ENCODE measurements at regions not wholly inside any gene's neighbourhood (a gene's known extent, or its start where the extent isn't known, plus 50 kb on each side); places are given as distances from the start of the nearest gene placed in this dataset.

- no peak for DNase-seq
Observed at GRCh38 chr14:85400678-85401077, 129.3 kb upstream of the FLRT2 start.

DNA sequence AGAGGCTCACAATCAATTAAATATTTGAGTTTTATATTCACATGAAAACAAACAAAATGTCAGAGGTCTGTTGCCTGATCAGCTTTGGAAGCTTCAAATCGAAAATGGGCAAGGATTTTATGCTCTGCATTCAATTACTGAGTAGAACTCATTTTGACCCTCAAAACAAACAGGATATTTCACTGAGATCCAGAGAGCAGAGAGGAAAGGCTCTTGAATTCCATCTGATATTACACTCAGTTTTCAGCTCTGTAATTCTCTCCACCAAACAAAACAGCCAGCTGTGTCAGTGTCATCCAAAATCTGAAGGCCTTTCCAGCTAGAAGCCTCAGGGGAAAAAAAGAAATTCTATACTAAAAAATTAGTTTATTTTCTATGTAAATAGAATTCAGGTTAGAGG is 128.6 kb upstream of the FLRT2 start:
- DNase-seq, result no peak

- no peak for DNase-seq
Observed at GRCh38 chr14:85402569-85403162, 127.3 kb upstream of the FLRT2 start.

DNA sequence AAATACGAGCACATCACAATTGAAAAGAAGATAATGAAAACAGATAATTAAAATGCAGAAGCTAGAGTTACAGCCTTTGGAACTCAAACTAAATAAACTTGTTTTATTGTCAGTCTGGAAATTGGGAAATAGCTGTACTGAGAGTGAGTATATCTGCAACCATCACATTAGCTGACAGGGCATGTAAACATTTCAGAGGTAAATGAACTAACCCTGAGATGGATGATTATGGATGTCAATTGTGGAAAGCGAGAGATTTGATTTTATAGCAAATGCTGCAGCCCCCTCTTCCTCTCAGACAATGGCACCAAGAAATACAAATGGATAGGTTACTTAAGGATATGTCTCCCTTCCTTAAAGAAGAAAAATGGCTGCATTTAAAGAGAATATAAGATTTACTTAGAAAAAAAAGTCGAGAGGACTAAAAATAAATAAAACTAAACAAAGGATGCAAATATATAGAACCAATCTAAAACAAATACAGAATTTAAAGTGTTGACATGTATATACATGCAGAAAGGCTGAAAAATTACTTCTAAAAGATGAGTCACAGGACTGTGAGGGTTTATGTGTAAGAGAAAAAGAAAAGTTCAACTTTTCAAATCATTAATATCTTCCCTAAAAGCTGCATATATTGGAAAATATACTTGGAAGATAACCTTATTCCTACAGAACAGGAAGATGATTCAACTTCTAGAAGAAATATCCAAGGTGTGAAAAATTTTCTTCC is 120.3 kb upstream of the FLRT2 start:
- DNase-seq, result no peak

DNA sequence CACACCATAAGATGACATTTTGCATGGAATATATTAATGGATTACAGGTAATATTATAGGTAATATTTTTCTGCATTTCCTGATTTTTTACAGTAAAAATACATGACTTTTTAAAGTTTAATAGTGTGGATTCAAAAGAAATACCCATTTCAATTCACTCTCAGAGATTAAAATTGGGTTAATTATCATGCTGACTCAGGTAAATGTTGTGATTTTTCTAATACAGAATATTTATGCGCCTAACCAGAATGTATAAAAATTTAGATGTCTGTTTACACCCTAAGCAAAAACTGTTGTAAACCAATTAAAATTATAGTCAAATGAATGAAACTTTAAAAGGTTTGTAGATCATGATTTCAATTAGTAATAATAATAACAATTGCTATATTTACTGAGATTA is 117.2 kb upstream of the FLRT2 start:
- no peak for DNase-seq

DNA sequence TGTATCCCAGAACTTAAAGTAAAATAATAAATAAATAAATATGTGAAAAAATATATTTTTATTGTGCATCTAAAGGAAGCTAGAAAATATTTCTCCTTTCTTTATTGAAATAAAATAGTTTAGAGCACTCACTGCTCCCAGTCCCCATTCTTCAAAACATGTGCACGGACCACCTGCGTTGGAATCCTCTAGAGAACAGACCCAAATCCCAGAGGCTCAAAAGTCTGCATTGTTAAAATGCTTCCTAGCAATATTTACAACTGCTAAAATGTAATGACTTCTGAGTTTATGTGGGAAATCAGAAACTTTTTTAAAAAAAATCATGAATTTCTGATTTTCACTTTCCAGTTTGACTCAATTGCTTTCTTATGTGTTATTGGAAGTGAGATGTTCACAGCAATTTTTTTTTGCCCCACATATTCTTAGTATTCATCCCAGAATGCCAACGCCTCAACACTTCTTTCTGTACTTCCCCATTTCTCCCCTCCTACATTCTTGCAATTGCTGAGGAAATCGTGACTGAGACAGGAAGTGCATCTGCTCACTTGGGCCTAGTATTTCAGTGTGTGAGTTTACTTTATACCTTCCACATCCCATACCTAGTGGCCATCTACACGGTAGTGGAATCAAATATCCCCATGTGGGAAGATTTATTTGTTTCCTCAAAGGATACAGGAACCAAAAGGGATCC is 116.0 kb upstream of the FLRT2 start:
- DNase-seq, result no peak

GRCh38 chr14:85415015-85415712 is 114.8 kb upstream of the FLRT2 start:
- DNase-seq, result no peak

- DNase-seq, result no peak
Observed at GRCh38 chr14:85416771-85417170, 113.2 kb upstream of the FLRT2 start.

DNA sequence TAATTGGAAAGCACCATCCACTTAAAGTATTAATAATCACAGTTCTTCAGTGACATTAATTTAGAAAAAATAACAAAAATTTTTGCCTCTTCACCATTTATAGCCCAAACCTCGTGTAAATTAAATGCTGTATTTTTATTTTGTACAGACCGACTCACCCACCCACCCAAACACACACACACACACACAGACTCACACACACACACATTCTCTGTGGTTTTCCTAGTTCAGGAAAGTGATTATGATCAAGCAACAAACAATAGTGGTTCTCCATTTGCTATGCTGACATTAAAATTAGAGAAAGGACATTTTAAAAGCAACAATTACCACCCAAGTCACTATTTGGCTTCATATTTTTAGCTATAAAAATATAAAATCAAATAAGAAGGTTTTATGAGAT is 112.5 kb upstream of the FLRT2 start:
- no peak for DNase-seq

GRCh38 chr14:85418721-85419120 is 111.2 kb upstream of the FLRT2 start:
- no peak for DNase-seq

DNA sequence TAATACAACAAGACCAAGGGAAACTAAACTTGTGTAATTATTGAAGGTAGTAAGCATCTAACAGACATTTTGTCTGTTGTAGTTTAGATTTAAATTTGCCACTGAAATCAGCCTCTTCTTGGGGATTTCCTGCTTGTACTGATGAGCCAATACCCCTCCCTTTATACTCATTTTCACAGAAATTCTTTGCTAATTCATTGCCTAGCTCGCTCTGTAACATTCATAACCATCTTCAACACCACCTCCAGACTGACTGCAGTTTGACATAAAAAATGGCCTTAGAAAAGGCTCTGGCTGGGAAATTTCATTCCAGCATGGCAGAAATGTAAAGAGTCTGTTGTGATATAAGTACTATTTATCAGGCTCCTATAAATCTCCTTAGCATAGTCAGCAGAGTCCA is 109.7 kb upstream of the FLRT2 start:
- no peak for DNase-seq

DNA sequence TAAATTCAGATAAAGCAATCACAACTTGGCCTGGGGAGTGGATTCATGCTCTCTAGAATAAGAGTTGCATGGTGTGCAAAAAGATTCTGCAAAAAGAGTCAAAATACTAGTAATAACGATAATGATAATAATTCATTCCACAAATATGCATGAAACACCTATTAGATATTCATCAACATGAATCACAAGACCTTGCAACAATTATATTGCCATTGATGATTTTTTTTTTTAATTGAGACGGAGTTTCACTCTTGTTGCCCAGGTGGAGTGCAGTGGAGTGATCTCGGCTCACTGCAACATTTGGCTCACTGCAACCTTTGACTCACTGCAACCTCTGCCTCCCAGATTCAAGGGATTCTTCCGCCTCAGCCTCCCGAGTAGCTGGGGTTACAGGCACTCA is 109.2 kb upstream of the FLRT2 start:
- DNase-seq, result no peak

DNA sequence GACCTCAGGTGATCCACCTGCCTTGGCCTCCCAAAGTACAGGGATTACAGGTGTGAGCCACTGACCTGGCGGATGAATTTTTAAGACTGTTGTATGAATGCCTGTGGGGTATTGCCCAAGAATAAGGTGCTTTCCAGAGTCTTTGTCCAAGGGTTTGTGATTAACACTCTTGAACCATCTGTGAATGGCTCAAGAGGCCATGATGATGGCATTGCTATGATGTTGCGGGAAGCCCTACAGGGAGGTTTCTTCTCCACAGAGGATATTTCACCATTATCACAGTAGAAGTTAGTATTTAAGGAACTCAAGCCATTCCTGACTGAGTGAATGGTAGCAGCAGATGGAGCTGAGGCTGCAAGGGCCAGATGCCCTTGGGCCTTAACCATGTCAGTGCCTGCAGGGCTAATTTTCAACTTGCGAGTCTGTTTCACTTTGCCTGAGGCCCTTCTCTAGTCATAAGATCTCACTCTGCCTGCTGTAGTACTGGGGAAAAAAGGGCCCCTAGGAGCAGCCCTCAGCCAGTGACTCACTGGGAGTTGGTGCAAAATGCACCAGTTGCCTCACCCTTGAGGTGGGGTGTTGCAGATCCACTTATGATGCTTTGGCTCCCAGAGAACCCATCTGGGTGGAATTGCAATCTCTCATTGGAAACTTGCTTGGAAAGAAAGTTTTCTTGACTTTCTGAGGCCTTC is 108.6 kb upstream of the FLRT2 start:
- no peak for DNase-seq

- no peak for DNase-seq
Observed at GRCh38 chr14:85423889-85424288, 106.1 kb upstream of the FLRT2 start.

GRCh38 chr14:85425507-85425906 is 104.4 kb upstream of the FLRT2 start:
- no peak for DNase-seq

DNA sequence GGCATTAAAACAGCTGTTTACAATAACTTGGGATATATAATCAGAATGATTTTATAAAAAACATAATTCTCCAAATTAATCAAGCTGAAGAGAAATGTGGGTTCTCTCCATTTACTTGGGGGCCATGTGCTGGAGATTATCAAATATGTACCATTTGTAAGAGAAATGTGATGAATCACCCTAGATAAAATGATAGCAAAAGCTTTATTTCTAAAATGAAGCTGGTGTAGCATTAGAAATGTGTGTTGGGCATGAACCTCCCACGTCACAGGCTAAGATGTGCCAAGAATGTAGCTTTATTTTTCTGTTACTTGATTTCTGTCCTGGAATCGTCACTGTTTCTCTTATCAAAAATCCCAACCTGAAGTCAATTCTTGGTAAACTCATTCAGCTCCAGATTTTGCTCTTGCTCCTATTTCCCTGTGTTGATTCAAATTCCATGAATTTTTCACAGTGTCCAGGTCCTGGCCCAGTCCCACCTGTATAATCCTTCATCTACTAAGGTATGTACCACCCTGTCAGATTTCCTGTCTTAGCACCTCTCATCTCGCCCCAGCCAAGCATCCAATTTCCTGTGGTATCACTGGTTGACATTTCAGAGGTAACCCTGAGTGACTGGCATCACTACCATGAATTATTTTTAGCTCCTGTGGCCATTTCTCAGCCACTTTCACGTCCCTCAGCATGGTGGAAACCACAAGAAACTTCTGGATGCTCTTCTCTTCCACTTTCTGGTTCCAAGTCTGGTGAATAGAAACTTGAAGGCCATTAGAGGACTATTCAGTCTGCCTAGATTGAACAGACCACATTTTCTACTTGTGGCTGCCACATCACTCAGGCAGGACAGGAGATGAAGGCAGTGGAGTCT is 103.6 kb upstream of the FLRT2 start:
- no peak for DNase-seq

DNA sequence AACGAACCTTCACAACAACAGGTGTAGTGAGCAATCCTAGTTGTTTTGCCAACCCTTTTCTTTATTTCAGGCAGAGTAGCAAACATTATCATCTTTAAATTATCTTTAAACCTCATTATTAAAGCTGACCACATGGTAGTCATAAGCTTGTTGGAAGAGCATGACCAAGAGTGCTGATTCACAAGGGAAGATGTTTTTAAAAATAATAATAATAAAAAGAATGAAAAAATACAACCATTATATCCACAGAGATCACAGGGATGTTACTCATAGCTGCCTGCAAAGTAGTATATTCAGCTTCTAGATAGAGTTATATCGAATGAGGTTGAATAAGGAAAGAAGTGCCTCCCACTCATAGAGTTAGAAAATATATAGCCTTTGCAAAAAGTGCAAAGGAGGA is 101.0 kb upstream of the FLRT2 start:
- DNase-seq, result no peak

DNA sequence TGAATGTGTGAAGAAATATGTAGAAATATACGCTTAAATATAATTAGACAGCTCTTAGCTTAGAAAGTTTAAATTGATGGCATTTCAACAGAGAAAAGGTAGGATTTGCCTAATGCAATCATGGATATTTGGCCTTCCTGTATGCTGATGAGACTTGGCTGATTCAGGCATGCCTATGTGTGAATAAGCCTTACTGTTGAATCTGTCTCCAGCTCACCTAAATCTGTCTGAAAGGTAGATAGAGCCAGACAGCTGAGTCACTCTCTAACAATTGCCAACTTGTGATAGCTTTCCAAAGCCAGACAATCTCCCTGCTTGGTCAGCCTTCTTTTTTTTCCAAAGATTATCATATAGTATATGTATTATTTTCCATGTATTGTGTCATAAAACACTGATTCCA is 92.8 kb upstream of the FLRT2 start:
- no peak for DNase-seq

DNA sequence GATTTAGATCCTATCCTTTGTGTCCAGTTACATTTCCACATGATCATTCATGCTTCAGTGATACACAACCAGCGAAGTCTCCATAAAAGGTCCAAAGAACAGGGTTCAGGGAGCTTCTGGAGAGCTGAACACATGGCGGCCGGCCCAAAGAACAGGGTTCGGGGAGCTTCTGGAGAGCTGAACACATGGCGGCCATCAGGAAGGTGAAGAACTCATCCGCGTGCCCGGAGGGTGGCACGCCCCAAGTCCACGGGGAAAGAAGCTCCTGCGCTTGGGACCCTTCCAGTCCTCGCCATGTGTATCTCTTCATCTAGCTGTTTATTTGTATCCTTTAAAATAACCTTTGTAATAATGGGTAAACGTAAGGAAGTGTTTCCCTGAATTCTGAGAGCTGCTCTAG is 91.9 kb upstream of the FLRT2 start:
- no peak for DNase-seq

- no peak for DNase-seq
Observed at GRCh38 chr14:85438481-85438942, 91.4 kb upstream of the FLRT2 start.

DNA sequence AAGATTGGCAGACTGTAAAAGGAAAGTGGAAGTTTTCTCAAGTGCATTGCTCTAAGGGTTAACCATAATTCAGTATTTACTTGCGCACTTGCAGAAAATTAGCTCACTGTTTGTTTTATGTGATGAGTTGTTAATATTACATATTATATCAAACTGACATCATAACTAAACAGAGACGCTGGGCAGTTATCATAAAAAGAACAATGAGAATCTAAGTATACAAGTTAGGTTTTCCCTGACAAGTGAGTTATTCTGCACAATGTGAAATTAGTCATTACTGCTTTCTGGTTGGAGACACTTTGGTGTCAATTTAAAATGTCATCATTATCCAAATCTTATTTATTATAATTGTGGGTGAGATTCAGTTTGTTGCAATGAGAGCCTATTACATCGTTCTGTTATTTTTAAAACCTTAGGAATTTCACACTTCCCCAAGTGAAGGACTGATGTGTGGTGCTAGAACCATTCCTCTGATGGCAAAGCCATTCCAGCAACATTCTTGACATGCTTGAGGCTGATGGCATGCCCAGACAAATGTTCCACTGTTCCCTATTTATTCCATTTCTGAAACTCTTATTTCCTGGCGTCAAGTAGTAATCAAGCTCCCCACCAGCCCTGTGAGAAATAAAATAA is 90.1 kb upstream of the FLRT2 start:
- DNase-seq, result no peak

Data from stimulated activated CD8-positive, alpha-beta memory T cell treated with anti-CD3 and anti-CD28 coated beads, Interleukin-4, amount 100 ng/mL, for 48 hours (primary cell).